ENCODE measurements at regions not wholly inside any gene's neighbourhood (a gene's known extent, or its start where the extent isn't known, plus 50 kb on each side); places are given as distances from the start of the nearest gene placed in this dataset.
"Not testable (repeated sequence)": the region's sequence is repeated elsewhere in the genome, so short reads cannot be mapped to it uniquely, and the experiment has no call there.

- DNase-seq: no peak
Measured at GRCh38 chr5:87150630-87151029, 117.1 kb upstream of the RASA1 start.

- peak; percentile 63 to 74 for DNase-seq
Measured at GRCh38 chr5:87151547-87151946, 116.1 kb upstream of the RASA1 start.

GRCh38 chr5:87152886-87153285, 114.8 kb upstream of the RASA1 start:
- peak; percentile 23 to 55 for DNase-seq

- no peak for DNase-seq
Measured at GRCh38 chr5:87154191-87154590, 113.5 kb upstream of the RASA1 start.

GRCh38 chr5:87155106-87155505, 112.6 kb upstream of the RASA1 start:
- peak; percentile 54 to 55 for DNase-seq

GRCh38 chr5:87156631-87157030, 111.1 kb upstream of the RASA1 start:
- DNase-seq: no peak

- no peak for DNase-seq
Measured at GRCh38 chr5:87164409-87164808, 103.3 kb upstream of the RASA1 start.

GRCh38 chr5:87169300-87169991, 98.2 kb upstream of the RASA1 start:
- no peak for DNase-seq

- no peak for DNase-seq
Measured at GRCh38 chr5:87170799-87171198, 96.9 kb upstream of the RASA1 start.

GRCh38 chr5:87182649-87183048, 85.0 kb upstream of the RASA1 start:
- no peak for DNase-seq

GRCh38 chr5:87183896-87184295, 83.8 kb upstream of the RASA1 start:
- peak; percentile 22 to 25 for DNase-seq

- peak in 1 of 2 donors; percentile 4 for DNase-seq
Measured at GRCh38 chr5:87184605-87185004, 83.1 kb upstream of the RASA1 start.

- DNase-seq: no peak
Measured at GRCh38 chr5:87185838-87186237, 81.8 kb upstream of the RASA1 start.

GRCh38 chr5:87188391-87188790, 79.3 kb upstream of the RASA1 start:
- no peak for DNase-seq

GRCh38 chr5:87190041-87190440, 77.6 kb upstream of the RASA1 start:
- no peak for DNase-seq

- DNase-seq: peak in 1 of 2 donors; percentile 19
Measured at GRCh38 chr5:87190687-87191086, 77.0 kb upstream of the RASA1 start.

- no peak for DNase-seq
Measured at GRCh38 chr5:87191645-87192044, 76.0 kb upstream of the RASA1 start.

GRCh38 chr5:87195104-87195591, 72.5 kb upstream of the RASA1 start:
- peak; percentile 81 to 83 for DNase-seq

- DNase-seq: no peak
Measured at GRCh38 chr5:87195616-87196015, 72.1 kb upstream of the RASA1 start.

- DNase-seq: no peak
Measured at GRCh38 chr5:87198010-87198409, 69.7 kb upstream of the RASA1 start.

GRCh38 chr5:87199246-87199645, 68.4 kb upstream of the RASA1 start:
- not testable (repeated sequence) for DNase-seq

GRCh38 chr5:87199704-87200103, 68.0 kb upstream of the RASA1 start:
- DNase-seq: not testable (repeated sequence)

GRCh38 chr5:87210076-87210475, 57.6 kb upstream of the RASA1 start:
- DNase-seq: no peak

GRCh38 chr5:87210743-87211142, 56.9 kb upstream of the RASA1 start:
- DNase-seq: no peak

GRCh38 chr5:87211676-87212075, 56.0 kb upstream of the RASA1 start:
- no peak for DNase-seq

All from inflammatory macrophage treated with lipopolysaccharide for 1 hour (primary cell).